ENCODE measurements at regions not wholly inside any gene's neighbourhood (a gene's known extent, or its start where the extent isn't known, plus 50 kb on each side); places are given as distances from the start of the nearest gene placed in this dataset.

DNA sequence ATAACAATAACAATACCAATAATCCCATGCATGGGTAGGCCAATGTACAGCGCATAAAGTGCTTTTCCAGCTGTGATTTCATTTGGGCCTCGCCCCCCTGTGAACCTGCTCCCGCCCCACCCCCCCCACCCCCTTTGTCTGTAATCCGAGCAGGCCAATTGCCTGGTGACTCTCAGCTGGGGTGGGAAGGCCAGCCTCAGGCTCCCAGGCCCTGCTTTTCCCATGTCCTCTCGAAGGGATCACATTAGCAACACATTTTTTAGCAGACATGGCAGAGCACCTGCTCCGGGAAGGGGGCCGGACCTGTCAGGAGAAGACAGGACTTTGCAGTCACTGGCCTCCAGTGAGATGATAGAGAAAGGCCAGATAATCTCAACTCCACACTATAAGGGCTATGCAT is 439.3 kb downstream of the RPS24 start:
- Histone ChIP-seq H2AFZ (ENCODE audit: insufficient read depth, low read depth, low read length, poor library complexity, severe bottlenecking) (no peak overlapping the region), H3K9ac (ENCODE audit: low read length) (no peak overlapping the region), H3K79me2 (ENCODE audit: control insufficient read depth, insufficient read depth, low read length) (no peaks in the 10 kb centered on the region), H3K36me3 (replicated peaks in 1 of 2; ENCODE audit: control extremely low read depth in 1 of 2, control insufficient read depth in 1 of 2, extremely low read depth in 1 of 2, insufficient read depth in 2 of 2, low read length in 1 of 2) (no peaks in the 10 kb centered on the region), H4K20me1 (ENCODE audit: control insufficient read depth, insufficient read depth, low read length, poor library complexity, severe bottlenecking) (no peaks in the 10 kb centered on the region), H3K4me1 (ENCODE audit: control insufficient read depth in 2 of 2, insufficient read depth in 2 of 2, low read length in 2 of 2) (no peaks in the 10 kb centered on the region), H3K4me3 (ENCODE audit: control extremely low read depth in 1 of 5, extremely low read depth in 1 of 5, insufficient read depth in 1 of 5, low read depth in 2 of 5, low read length in 4 of 5) (no peak overlapping the region), H3K27me3 (replicated peaks in 1 of 4; ENCODE audit: control extremely low read depth in 1 of 4, control insufficient read depth in 3 of 4, insufficient read depth in 4 of 4, low read length in 3 of 4) (no peaks in the 10 kb centered on the region), H3K4me2 (replicated peaks; ENCODE audit: low read depth, low read length, poor library complexity, severe bottlenecking) (no peak overlapping the region), H3K9me3 (ENCODE audit: control extremely low read depth in 1 of 3, control insufficient read depth in 2 of 3, insufficient read depth in 1 of 3, low read length in 2 of 3) (peaks cover 0 to 5% (median 0%) of the 10 kb centered on the region in 3 donors), H3K27ac (ENCODE audit: low read length in 2 of 2) (no peak overlapping the region)
- intact Hi-C loops (cut with micrococcal nuclease) = no loop called here
- no peaks in the 10 kb centered on the region for H3K4me1 Mint-ChIP-seq
- H3K27ac Mint-ChIP-seq = no peak overlapping the region
- H3K4me3 Mint-ChIP-seq = no peak overlapping the region
- TF ChIP-seq, protein P1, sequence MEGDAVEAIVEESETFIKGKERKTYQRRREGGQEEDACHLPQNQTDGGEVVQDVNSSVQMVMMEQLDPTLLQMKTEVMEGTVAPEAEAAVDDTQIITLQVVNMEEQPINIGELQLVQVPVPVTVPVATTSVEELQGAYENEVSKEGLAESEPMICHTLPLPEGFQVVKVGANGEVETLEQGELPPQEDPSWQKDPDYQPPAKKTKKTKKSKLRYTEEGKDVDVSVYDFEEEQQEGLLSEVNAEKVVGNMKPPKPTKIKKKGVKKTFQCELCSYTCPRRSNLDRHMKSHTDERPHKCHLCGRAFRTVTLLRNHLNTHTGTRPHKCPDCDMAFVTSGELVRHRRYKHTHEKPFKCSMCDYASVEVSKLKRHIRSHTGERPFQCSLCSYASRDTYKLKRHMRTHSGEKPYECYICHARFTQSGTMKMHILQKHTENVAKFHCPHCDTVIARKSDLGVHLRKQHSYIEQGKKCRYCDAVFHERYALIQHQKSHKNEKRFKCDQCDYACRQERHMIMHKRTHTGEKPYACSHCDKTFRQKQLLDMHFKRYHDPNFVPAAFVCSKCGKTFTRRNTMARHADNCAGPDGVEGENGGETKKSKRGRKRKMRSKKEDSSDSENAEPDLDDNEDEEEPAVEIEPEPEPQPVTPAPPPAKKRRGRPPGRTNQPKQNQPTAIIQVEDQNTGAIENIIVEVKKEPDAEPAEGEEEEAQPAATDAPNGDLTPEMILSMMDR (IDR thresholded peaks at IDR 0.05) = no peak
- no peak for TF ChIP-seq EZH2 (IDR thresholded peaks at IDR 0.05; ENCODE audit: borderline replicate concordance, insufficient read depth, low read depth, low read length, poor library complexity, severe bottlenecking)
- H3K9me3 Mint-ChIP-seq (ENCODE audit: insufficient read depth) = no peaks in the 10 kb centered on the region
- DNase-seq (no peak), ATAC-seq (ENCODE audit: low read depth) (no peak)
- CTCF ChIA-PET = no interaction called here
- WGBS (ENCODE audit: insufficient coverage) = 50% methylated on average over 2 of the region's 7 CpGs
- POLR2A ChIA-PET = no interaction called here
- H3K27me3 Mint-ChIP-seq = peaks cover 12% of the 10 kb centered on the region

- Mint-ChIP-seq H3K4me3 (no peak overlapping the region), H3K27me3 (peaks cover 21% of the 10 kb centered on the region), H3K4me1 (no peaks in the 10 kb centered on the region), H3K27ac (no peak overlapping the region), H3K9me3 (ENCODE audit: insufficient read depth) (no peaks in the 10 kb centered on the region)
- intact Hi-C loops (cut with micrococcal nuclease) = no loop called here
- WGBS (ENCODE audit: insufficient coverage) = 100% methylated on average over 2 of the region's 3 CpGs
- no peak for DNase-seq
- ATAC-seq (ENCODE audit: low read depth) = no peak
- H3K9ac ChIP-seq (ENCODE audit: low read length) = no peak overlapping the region
- H3K27me3 ChIP-seq (replicated peaks in 1 of 4; ENCODE audit: control extremely low read depth in 1 of 4, control insufficient read depth in 3 of 4, insufficient read depth in 4 of 4, low read length in 3 of 4) = no peaks in the 10 kb centered on the region
- H3K4me2 ChIP-seq (replicated peaks; ENCODE audit: low read depth, low read length, poor library complexity, severe bottlenecking) = no peak overlapping the region
- POLR2A ChIA-PET = no interaction called here
- no peak overlapping the region for H3K4me3 ChIP-seq (ENCODE audit: control extremely low read depth in 1 of 5, extremely low read depth in 1 of 5, insufficient read depth in 1 of 5, low read depth in 2 of 5, low read length in 4 of 5)
- CTCF ChIA-PET = interaction anchor here (0.6 kb wide), 1 partner anchor 36 kb away, joined by 3 read pairs; no protein-coding TSS in a partner anchor
- H3K27ac ChIP-seq (ENCODE audit: low read length in 2 of 2) = no peak overlapping the region
- H3K4me1 ChIP-seq (ENCODE audit: control insufficient read depth in 2 of 2, insufficient read depth in 2 of 2, low read length in 2 of 2) = no peaks in the 10 kb centered on the region
- TF ChIP-seq EZH2 (IDR thresholded peaks at IDR 0.05; ENCODE audit: borderline replicate concordance, insufficient read depth, low read depth, low read length, poor library complexity, severe bottlenecking) = no peak
- TF ChIP-seq, protein P1 (IDR thresholded peaks at IDR 0.05) = no peak
- no peak overlapping the region for H2AFZ ChIP-seq (ENCODE audit: insufficient read depth, low read depth, low read length, poor library complexity, severe bottlenecking)
- no peaks in the 10 kb centered on the region for H4K20me1 ChIP-seq (ENCODE audit: control insufficient read depth, insufficient read depth, low read length, poor library complexity, severe bottlenecking)
- H3K36me3 ChIP-seq (replicated peaks in 1 of 2; ENCODE audit: control extremely low read depth in 1 of 2, control insufficient read depth in 1 of 2, extremely low read depth in 1 of 2, insufficient read depth in 2 of 2, low read length in 1 of 2) = no peaks in the 10 kb centered on the region
- peaks cover 0 to 5% (median 0%) of the 10 kb centered on the region in 3 donors for H3K9me3 ChIP-seq (ENCODE audit: control extremely low read depth in 1 of 3, control insufficient read depth in 2 of 3, insufficient read depth in 1 of 3, low read length in 2 of 3)
- no peaks in the 10 kb centered on the region for H3K79me2 ChIP-seq (ENCODE audit: control insufficient read depth, insufficient read depth, low read length)
Observed at GRCh38 chr10:78474743-78475142, 441.1 kb downstream of the RPS24 start.
